Endodermal cell (in vitro differentiated cells): ENCODE measurements at regions not wholly inside any gene's neighbourhood (a gene's known extent, or its start where the extent isn't known, plus 50 kb on each side); places are given as distances from the start of the nearest gene placed in this dataset.

Experiments
- DNase-seq: peaks from one replicate; pipeline ENCODE4 v3.0.0-alpha.2; 2017
- H3K27ac ChIP-seq: 2 replicates; pipeline ENCODE4 v1.5.1; 2013; ENCODE audit warnings: mild to moderate bottlenecking, low read depth, low read length, moderate library complexity
- H3K27me3 ChIP-seq: 2 replicates; pipeline ENCODE4 v1.6.1; 2013; ENCODE audit warnings: mild to moderate bottlenecking, low read length, moderate library complexity; ENCODE audit not compliant: insufficient read depth, control insufficient read depth, poor library complexity, severe bottlenecking
- H3K36me3 ChIP-seq: 2 replicates; pipeline ENCODE4 v1.7.0; 2013; ENCODE audit warnings: mild to moderate bottlenecking, low read length, moderate library complexity; ENCODE audit not compliant: control insufficient read depth, insufficient read depth
- H3K4me1 ChIP-seq: one replicate; pipeline ENCODE4 v1.7.0; 2013; ENCODE audit warnings: low read length; ENCODE audit not compliant: control insufficient read depth, insufficient read depth
- H3K4me3 ChIP-seq: 2 replicates; pipeline ENCODE4 v1.5.1; 2013; ENCODE audit warnings: mild to moderate bottlenecking, low read length, moderate library complexity
- H3K9ac ChIP-seq: 2 replicates; pipeline ENCODE4 v1.6.1; 2013; ENCODE audit warnings: mild to moderate bottlenecking, low read length, moderate library complexity; ENCODE audit not compliant: poor library complexity, severe bottlenecking; ENCODE audit errors: extremely low read depth
- H3K9me3 ChIP-seq: 2 replicates; pipeline ENCODE4 v1.6.1; 2013; ENCODE audit warnings: mild to moderate bottlenecking, low read length, moderate library complexity; ENCODE audit not compliant: control insufficient read depth
- H3K27ac Mint-ChIP-seq: 2 replicates; pipeline ENCODE4 v1.8.0; 2020; ENCODE audit warnings: mixed read lengths
- H3K27me3 Mint-ChIP-seq: 2 replicates; pipeline ENCODE4 v1.8.0; 2021; ENCODE audit warnings: mild to moderate bottlenecking, mixed read lengths; ENCODE audit not compliant: insufficient read depth
- H3K36me3 Mint-ChIP-seq: 2 replicates; pipeline ENCODE4 v1.8.0; 2020; ENCODE audit warnings: low read depth, mixed read lengths
- H3K4me1 Mint-ChIP-seq: 2 replicates; pipeline ENCODE4 v1.8.0; 2020; ENCODE audit warnings: mixed read lengths
- H3K4me3 Mint-ChIP-seq: 2 replicates; pipeline ENCODE4 v1.8.0; 2020; ENCODE audit warnings: mild to moderate bottlenecking, moderate library complexity, mixed read lengths
- H3K9me3 Mint-ChIP-seq: 2 replicates; pipeline ENCODE4 v1.8.0; 2020; ENCODE audit warnings: mild to moderate bottlenecking, mixed read lengths
- WGBS, 2 experiments: methylation state at CpG; one replicate each; pipeline versions ENCODE4 v1.1.5 to v1.1.7; 2013; ENCODE audit warnings: missing lambda C conversion rate in 2 of 2, mixed read lengths in 1 of 2; ENCODE audit not compliant: insufficient coverage in 1 of 2, insufficient read length in 1 of 2; 5-methylcytosine and 5-hydroxymethylcytosine counted together
- TF ChIP-seq, protein P1 (sequence below): fragments of 200-600 bp; sonication (generic); conservative IDR thresholded peaks from 2 replicates; pipeline ENCODE4 v1.5.0; 2021; ENCODE audit warnings: antibody characterized with exemption, mild to moderate bottlenecking

DNA sequence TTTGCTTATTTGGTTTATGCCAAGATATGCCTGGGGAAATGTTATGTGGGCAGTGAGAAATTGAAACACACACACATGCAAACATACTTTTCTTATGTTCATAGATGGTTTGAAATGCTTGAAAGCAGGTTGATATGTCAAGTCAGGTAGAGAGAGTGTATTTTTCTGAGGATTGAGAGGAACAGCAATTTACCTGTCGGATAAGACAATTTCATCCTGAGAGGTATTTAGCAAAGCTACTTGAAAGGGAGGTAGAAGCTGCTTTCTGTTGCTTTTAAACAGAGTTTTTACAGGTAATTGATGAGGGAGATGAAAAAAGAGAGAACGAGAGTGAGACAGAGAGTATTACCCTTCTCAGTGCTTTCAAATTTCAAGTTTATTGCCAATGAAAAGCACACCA is 854.3 kb downstream of the CDH8 start:
- Mint-ChIP-seq H3K27ac (no peak overlapping the region), H3K9me3 (no peaks in the 10 kb centered on the region), H3K27me3 (no peaks in the 10 kb centered on the region), H3K36me3 (no peaks in the 10 kb centered on the region), H3K4me3 (no peak overlapping the region), H3K4me1 (peaks cover 6% of the 10 kb centered on the region)
- TF ChIP-seq, protein P1, sequence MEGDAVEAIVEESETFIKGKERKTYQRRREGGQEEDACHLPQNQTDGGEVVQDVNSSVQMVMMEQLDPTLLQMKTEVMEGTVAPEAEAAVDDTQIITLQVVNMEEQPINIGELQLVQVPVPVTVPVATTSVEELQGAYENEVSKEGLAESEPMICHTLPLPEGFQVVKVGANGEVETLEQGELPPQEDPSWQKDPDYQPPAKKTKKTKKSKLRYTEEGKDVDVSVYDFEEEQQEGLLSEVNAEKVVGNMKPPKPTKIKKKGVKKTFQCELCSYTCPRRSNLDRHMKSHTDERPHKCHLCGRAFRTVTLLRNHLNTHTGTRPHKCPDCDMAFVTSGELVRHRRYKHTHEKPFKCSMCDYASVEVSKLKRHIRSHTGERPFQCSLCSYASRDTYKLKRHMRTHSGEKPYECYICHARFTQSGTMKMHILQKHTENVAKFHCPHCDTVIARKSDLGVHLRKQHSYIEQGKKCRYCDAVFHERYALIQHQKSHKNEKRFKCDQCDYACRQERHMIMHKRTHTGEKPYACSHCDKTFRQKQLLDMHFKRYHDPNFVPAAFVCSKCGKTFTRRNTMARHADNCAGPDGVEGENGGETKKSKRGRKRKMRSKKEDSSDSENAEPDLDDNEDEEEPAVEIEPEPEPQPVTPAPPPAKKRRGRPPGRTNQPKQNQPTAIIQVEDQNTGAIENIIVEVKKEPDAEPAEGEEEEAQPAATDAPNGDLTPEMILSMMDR: no peak
- Histone ChIP-seq H3K4me3 (no peak overlapping the region), H3K36me3 (no peaks in the 10 kb centered on the region), H3K27me3 (no peaks in the 10 kb centered on the region), H3K4me1 (no peaks in the 10 kb centered on the region), H3K9me3 (no peaks in the 10 kb centered on the region), H3K9ac (no peak overlapping the region), H3K27ac (peak overlapping the region; percentile 24)
- no peak for DNase-seq
- 88 to 89% methylated on average over 1 to 2 of the region's 2 CpGs for WGBS, 2 experiments

DNA sequence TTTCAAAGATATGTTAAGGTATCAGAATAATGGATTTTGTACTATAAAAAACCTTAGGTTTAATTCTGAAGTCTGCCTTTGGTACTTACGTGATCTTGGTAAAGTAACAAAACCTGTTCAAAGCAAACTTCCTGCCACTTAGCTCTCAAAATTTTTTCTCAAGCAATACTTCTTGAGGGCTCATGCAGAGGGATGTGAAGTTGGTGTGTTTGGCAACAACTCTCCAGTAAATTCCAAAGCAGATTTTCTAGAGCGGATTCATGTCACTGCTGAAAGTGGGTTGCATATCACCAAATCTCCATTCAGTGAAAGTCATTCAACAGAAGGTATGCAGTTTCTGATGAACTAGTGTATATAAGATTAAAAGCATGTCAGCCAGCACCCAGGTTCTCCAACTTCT is 856.7 kb downstream of the CDH8 start:
- TF ChIP-seq, protein P1: no peak
- WGBS, 2 experiments: 77% methylated on average over 2 of the region's 2 CpGs; no CpG with 5 or more reads in 1 of the 2 experiments
- no peak overlapping the region for H3K4me3 Mint-ChIP-seq
- DNase-seq: no peak
- H3K36me3 Mint-ChIP-seq: no peaks in the 10 kb centered on the region
- H3K9me3 Mint-ChIP-seq: no peaks in the 10 kb centered on the region
- H3K4me1 Mint-ChIP-seq: peaks cover 4% of the 10 kb centered on the region
- Histone ChIP-seq H3K9ac (no peak overlapping the region), H3K27ac (no peak overlapping the region), H3K36me3 (no peaks in the 10 kb centered on the region), H3K4me3 (no peak overlapping the region), H3K9me3 (no peaks in the 10 kb centered on the region), H3K4me1 (no peaks in the 10 kb centered on the region), H3K27me3 (no peaks in the 10 kb centered on the region)
- no peaks in the 10 kb centered on the region for H3K27me3 Mint-ChIP-seq
- H3K27ac Mint-ChIP-seq: no peak overlapping the region

DNA sequence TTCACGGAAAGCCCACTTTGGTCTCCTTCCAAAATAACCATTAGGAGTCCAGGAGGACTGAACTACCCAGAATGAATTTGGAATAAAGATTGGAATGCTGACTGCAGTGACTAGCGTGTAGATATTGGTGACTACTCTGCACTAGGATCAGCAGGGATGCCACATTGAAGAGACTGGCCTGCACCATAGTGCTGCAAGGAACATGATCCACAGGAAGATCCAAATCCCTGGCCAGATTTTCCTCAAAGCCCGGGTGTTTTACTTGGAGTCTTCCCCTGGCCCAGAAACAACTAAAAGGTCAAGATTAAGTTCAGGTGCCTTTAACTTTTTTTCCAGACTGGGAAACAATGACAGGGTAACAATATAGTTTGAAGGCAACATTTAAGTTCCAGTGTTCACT is 870.4 kb downstream of the CDH8 start:
- H3K9me3 ChIP-seq: no peaks in the 10 kb centered on the region
- H3K4me1 ChIP-seq: no peaks in the 10 kb centered on the region
- no peaks in the 10 kb centered on the region for H3K27me3 ChIP-seq
- H3K27ac ChIP-seq: no peak overlapping the region
- Mint-ChIP-seq H3K9me3 (no peaks in the 10 kb centered on the region), H3K27me3 (no peaks in the 10 kb centered on the region), H3K27ac (no peak overlapping the region), H3K36me3 (no peaks in the 10 kb centered on the region), H3K4me1 (no peaks in the 10 kb centered on the region), H3K4me3 (no peak overlapping the region)
- DNase-seq: no peak
- no peak overlapping the region for H3K9ac ChIP-seq
- no peaks in the 10 kb centered on the region for H3K36me3 ChIP-seq
- 70 to 93% methylated on average over 2 to 3 of the region's 3 CpGs for WGBS, 2 experiments
- TF ChIP-seq, protein P1: no peak
- no peak overlapping the region for H3K4me3 ChIP-seq
